ENCODE measurements at regions not wholly inside any gene's neighbourhood (a gene's known extent, or its start where the extent isn't known, plus 50 kb on each side); places are given as distances from the start of the nearest gene placed in this dataset.

DNA sequence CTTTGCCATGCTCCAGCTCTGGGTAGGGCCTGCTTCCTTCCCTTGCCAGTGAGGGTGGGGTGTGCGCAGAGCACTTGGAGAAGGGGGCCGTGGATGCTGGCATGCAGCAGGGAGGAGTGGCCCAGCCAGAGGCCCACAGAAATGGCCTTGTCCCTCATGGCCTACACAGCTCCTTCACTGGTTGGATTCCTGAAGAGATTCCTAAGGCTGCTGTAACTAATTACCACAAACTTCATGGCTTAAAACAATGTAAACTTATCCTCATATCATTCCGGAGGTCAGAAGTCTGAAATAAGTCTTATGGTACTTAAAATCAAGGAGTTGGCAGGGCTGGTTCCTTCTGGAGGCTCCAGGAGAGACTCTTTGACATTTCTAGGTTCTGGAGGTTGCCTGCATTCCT is 195.2 kb downstream of the GLI2 start:
- Histone ChIP-seq H3K27me3 (no peaks in the 10 kb centered on the region), H3K4me3 (no peak overlapping the region), H3K4me1 (peaks cover 0 to 5% of the 10 kb centered on the region in 2 donors), H3K9me3 (no peaks in the 10 kb centered on the region), H3K36me3 (no peaks in the 10 kb centered on the region), H3K27ac (no peak overlapping the region)
- DNase-seq: no peak
- intact Hi-C loops (cut with DNase I; ENCODE audit: low total_unique reads): no loop called here
- TF ChIP-seq POLR2A (IDR thresholded peaks at IDR 0.05): no peak
- no peak for TF ChIP-seq CTCF (IDR thresholded peaks at IDR 0.05)

DNA sequence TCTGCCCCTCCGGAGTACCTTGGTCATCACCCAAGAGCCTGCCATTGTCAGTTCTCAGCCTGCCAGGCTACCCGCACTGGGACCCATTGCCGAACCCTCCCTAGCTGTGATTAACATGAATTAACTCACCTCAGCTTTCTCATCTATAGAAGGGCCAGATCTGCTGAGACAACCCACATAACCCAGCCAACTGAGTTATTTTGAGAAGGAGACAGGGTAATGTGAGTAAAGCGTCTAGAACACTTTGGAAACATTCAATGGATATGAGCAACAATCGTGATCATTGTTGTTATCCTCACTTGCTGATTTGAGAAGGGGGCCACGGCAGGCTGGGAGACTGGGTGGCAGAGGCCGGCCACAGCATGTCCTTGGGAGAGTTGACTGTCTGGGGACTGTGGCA is 196.8 kb downstream of the GLI2 start:
- intact Hi-C loops (cut with DNase I; ENCODE audit: low total_unique reads): no loop called here
- H3K9me3 ChIP-seq: no peaks in the 10 kb centered on the region
- H3K36me3 ChIP-seq: no peaks in the 10 kb centered on the region
- TF ChIP-seq CTCF (IDR thresholded peaks at IDR 0.05): no peak
- no peak for TF ChIP-seq POLR2A (IDR thresholded peaks at IDR 0.05)
- no peak overlapping the region for H3K27ac ChIP-seq
- no peak for DNase-seq
- H3K4me3 ChIP-seq: no peak overlapping the region
- H3K4me1 ChIP-seq: peaks cover 0 to 7% of the 10 kb centered on the region in 2 donors
- H3K27me3 ChIP-seq: no peaks in the 10 kb centered on the region

DNA sequence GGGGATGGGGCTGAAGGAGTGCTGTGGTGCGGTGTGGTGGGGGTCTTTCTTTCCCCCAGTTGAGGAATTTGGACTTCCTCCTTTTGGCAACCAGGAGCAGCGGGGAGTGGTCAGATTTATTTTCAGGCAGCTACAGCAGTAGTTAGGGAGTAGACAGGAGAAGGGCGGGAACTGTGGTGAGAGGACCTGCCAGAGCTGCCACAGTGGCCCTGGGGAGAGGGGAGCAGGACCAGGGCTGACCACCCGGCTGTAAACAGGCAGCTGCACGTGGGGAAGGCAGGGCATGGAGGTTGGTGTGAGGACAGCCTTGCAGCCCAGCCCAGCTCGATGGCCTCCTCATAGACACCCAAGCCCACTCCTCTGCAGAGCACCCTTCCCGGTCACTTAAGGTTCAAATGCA is 197.2 kb downstream of the GLI2 start:
- Histone ChIP-seq H3K4me3 (no peak overlapping the region), H3K9me3 (no peaks in the 10 kb centered on the region), H3K36me3 (no peaks in the 10 kb centered on the region), H3K27ac (no peak overlapping the region), H3K27me3 (no peaks in the 10 kb centered on the region), H3K4me1 (peaks cover 0 to 11% of the 10 kb centered on the region in 2 donors)
- no peak for TF ChIP-seq POLR2A (IDR thresholded peaks at IDR 0.05)
- no peak for TF ChIP-seq CTCF (IDR thresholded peaks at IDR 0.05)
- no peak for DNase-seq
- intact Hi-C loops (cut with DNase I; ENCODE audit: low total_unique reads): no loop called here

DNA sequence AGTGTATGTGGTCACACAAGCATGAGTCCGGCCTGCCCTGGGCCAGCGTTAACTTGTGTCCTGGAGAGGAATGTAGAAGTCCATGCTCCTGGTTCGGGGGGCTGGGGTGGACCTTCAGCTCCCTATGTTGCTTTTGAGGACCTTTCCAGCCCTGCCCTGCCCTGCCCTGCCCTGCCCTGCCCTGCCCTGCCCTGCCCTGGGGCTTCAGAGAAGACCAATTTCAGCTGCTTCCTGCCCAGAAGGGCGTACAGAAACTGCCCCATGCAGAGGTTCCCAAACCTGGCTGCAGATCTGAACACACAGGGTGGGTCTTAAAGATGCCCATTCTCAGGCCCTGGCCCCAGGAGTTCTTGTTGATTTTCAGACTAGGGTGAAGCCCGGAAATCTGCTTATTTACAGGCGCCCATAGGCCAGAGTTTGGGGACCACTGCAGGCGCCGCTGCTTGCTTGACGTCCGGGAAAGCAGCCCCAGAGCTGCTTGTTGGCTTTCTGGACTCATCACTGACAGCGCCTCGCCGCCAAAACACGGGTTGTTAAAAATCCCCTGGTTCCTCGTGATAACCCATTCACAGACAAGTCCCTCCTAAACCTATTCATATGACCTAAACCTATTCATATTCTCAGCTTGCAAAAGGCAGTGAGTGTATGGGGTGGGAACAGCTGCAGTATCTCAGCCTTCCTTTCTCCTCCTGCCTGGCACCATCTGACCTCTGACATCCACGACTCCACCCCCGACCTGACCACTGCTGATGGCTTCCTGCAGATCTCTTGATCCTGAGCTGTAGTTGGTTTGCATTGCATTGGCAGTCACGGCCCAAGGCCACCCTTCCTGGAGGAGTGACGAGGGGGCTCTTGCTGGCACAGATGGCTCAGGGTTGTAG is 198.3 kb downstream of the GLI2 start:
- Histone ChIP-seq H3K27ac (no peak overlapping the region), H3K4me1 (peaks cover 5 to 20% of the 10 kb centered on the region in 2 donors), H3K27me3 (no peaks in the 10 kb centered on the region), H3K4me3 (no peak overlapping the region), H3K9me3 (no peaks in the 10 kb centered on the region), H3K36me3 (no peaks in the 10 kb centered on the region)
- TF ChIP-seq POLR2A (IDR thresholded peaks at IDR 0.05): no peak
- no peak for TF ChIP-seq CTCF (IDR thresholded peaks at IDR 0.05)
- intact Hi-C loops (cut with DNase I; ENCODE audit: low total_unique reads): no loop called here
- no peak for DNase-seq

DNA sequence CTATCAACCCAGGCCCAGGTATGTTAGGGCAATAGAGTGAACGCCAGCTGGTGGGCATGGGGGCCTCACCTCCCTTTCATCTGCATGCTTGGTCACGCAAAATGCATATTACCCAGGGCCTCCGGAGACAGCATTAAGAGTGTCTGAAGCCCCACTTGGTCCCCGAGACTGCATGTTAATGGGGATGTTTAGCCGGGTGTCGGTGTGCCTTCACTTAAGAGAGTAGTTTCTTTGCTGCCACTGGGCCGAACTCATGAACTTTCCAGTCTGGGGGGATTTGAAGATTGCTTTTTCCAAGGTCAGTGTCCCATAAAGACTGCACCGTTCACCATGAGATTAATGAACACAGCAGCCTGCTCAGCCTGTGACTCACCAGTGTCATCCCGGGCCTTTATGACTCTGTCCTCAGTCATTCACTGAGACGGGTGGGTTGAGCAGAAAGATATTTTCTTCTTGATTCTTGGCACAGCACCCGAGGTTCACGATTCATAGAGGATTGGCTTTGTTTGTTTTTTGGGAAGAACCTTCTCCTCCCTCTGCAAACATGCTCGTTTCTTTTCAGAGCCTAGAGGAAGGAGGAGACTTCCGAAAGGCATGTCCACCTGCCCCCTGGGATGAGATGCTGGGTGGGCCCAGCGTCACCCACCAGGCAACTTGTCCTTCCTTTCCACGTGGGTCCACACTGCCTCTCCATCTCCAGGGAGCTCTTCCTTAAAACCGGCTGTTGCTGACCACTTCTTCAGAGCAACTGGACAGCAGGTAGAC is 199.1 kb downstream of the GLI2 start:
- Histone ChIP-seq H3K27ac (peak overlapping the region in 1 of 2 donors; percentile 51), H3K4me3 (no peak overlapping the region), H3K4me1 (peaks cover 5 to 20% of the 10 kb centered on the region in 2 donors), H3K36me3 (no peaks in the 10 kb centered on the region), H3K9me3 (no peaks in the 10 kb centered on the region), H3K27me3 (no peaks in the 10 kb centered on the region)
- intact Hi-C loops (cut with DNase I; ENCODE audit: low total_unique reads): no loop called here
- TF ChIP-seq POLR2A (IDR thresholded peaks at IDR 0.05) (no peak), CTCF (IDR thresholded peaks at IDR 0.05) (no peak)
- peak in 1 of 2 donors; percentile 48 for DNase-seq
